IPS-20b (cell line): ENCODE measurements at regions not wholly inside any gene's neighbourhood (a gene's known extent, or its start where the extent isn't known, plus 50 kb on each side); places are given as distances from the start of the nearest gene placed in this dataset.

Experiments
- H3K27ac ChIP-seq: one replicate; pipeline ENCODE4 v1.5.1; 2013; ENCODE audit warnings: low read length
- H3K27me3 ChIP-seq: 2 replicates; pipeline ENCODE4 v1.6.1; 2013; ENCODE audit warnings: mild to moderate bottlenecking, low read length, inconsistent platforms; ENCODE audit not compliant: insufficient read depth
- H3K36me3 ChIP-seq: 2 replicates; pipeline ENCODE4 v1.6.1; 2013; ENCODE audit warnings: low read depth, mild to moderate bottlenecking, inconsistent platforms, low read length, moderate library complexity; ENCODE audit not compliant: insufficient read depth
- H3K4me1 ChIP-seq: 2 replicates; pipeline ENCODE4 v1.6.1; 2013; ENCODE audit warnings: mild to moderate bottlenecking, control low read depth, inconsistent platforms, low read length, moderate library complexity; ENCODE audit not compliant: insufficient read depth
- H3K4me3 ChIP-seq: 2 replicates; pipeline ENCODE4 v1.5.1; 2013; ENCODE audit warnings: mild to moderate bottlenecking, low read length, inconsistent platforms
- H3K9ac ChIP-seq: 2 replicates; pipeline ENCODE4 v1.6.1; 2013; ENCODE audit warnings: low read depth, mild to moderate bottlenecking, inconsistent platforms, low read length, moderate library complexity
- H3K9me3 ChIP-seq: 2 replicates; pipeline ENCODE4 v1.6.1; 2013; ENCODE audit warnings: mild to moderate bottlenecking, low read depth, low read length, inconsistent platforms; ENCODE audit not compliant: insufficient read depth

GRCh38 chr16:86437348-86437747 lies 73.0 kb upstream of the FOXF1 start:
- no peaks in the 10 kb centered on the region for H3K4me1 ChIP-seq
- no peak overlapping the region for H3K9ac ChIP-seq
- no peak overlapping the region for H3K27ac ChIP-seq
- no peaks in the 10 kb centered on the region for H3K9me3 ChIP-seq
- H3K27me3 ChIP-seq = peaks cover 20% of the 10 kb centered on the region; the same call in 1 of the 2 replicates
- no peaks in the 10 kb centered on the region for H3K36me3 ChIP-seq
- no peak overlapping the region for H3K4me3 ChIP-seq

GRCh38 chr16:86442703-86443102 lies 67.6 kb upstream of the FOXF1 start:
- Histone ChIP-seq H3K9me3 (no peaks in the 10 kb centered on the region), H3K27ac (no peak overlapping the region), H3K4me3 (no peak overlapping the region), H3K4me1 (no peaks in the 10 kb centered on the region), H3K36me3 (no peaks in the 10 kb centered on the region), H3K27me3 (peaks cover 4% of the 10 kb centered on the region; the same call in 1 of the 2 replicates), H3K9ac (no peak overlapping the region)

DNA sequence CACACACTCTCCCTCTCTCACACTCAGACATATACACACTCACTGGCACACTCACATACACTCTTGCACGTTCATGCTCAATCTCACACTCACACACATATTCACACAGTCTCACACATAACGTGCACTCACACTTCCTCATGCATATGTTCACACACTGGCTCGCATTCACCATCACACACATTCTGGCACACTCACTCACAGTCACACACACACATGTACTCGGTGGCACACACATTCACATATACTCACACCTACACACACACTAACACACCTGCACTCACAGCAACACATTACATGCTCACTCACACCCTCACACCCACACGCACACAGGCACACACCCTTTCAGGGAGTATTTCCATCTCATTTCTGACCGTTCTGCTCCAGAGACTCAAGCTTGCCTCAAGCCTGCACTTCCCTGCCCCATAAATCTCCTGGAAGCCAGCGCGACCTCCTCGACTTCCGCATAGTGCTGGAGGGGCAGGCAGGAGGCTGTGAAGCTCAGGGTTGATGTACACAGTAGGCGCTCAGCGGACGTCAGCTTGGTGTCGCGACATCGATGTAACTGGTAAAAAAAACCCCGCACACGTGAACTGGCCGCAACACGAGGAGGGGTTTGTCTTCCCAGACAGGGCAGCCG lies 66.7 kb upstream of the FOXF1 start:
- Histone ChIP-seq H3K4me3 (no peak overlapping the region), H3K36me3 (no peaks in the 10 kb centered on the region), H3K27ac (no peak overlapping the region), H3K9me3 (no peaks in the 10 kb centered on the region), H3K4me1 (no peaks in the 10 kb centered on the region), H3K9ac (no peak overlapping the region), H3K27me3 (no peaks in the 10 kb centered on the region)

DNA sequence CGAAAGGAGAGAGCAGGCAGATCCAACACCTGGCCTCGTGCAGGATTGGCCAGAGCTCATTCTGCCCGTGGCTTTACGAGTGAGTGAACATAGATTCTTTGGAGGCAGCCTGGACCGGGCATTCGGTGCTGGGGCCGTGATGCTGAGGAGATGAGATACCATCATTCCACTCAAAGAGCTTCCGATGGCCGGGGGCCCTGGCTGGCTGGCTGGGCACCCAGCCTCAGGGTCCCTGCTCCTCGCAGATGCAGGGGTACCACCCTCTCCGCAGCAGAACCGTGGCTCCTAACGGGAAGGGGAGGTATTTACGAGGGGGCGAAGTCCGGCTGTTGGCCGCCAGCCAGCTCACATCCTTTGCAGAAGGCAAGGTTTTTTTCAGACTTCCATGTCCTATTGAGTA lies 66.1 kb upstream of the FOXF1 start:
- Histone ChIP-seq H3K27ac (no peak overlapping the region), H3K27me3 (no peaks in the 10 kb centered on the region), H3K9ac (no peak overlapping the region), H3K4me3 (no peak overlapping the region), H3K4me1 (no peaks in the 10 kb centered on the region), H3K9me3 (no peaks in the 10 kb centered on the region), H3K36me3 (no peaks in the 10 kb centered on the region)

- H3K9ac ChIP-seq = no peak overlapping the region
- H3K9me3 ChIP-seq = no peaks in the 10 kb centered on the region
- H3K36me3 ChIP-seq = no peaks in the 10 kb centered on the region
- H3K4me3 ChIP-seq = no peak overlapping the region
- H3K27me3 ChIP-seq = no peaks in the 10 kb centered on the region
- no peaks in the 10 kb centered on the region for H3K4me1 ChIP-seq
- no peak overlapping the region for H3K27ac ChIP-seq
These were observed 65.7 kb upstream of the FOXF1 start for GRCh38 chr16:86444661-86445060.

GRCh38 chr16:86446279-86446678 lies 64.0 kb upstream of the FOXF1 start:
- Histone ChIP-seq H3K4me3 (no peak overlapping the region), H3K9ac (no peak overlapping the region), H3K9me3 (no peaks in the 10 kb centered on the region), H3K4me1 (no peaks in the 10 kb centered on the region), H3K27ac (no peak overlapping the region), H3K36me3 (no peaks in the 10 kb centered on the region), H3K27me3 (no peaks in the 10 kb centered on the region)

- no peaks in the 10 kb centered on the region for H3K9me3 ChIP-seq
- H3K9ac ChIP-seq = no peak overlapping the region
- H3K27me3 ChIP-seq = no peaks in the 10 kb centered on the region
- no peaks in the 10 kb centered on the region for H3K36me3 ChIP-seq
- H3K4me3 ChIP-seq = no peak overlapping the region
- H3K4me1 ChIP-seq = no peaks in the 10 kb centered on the region
- H3K27ac ChIP-seq = no peak overlapping the region
These were observed 63.1 kb upstream of the FOXF1 start for GRCh38 chr16:86447228-86447627.

DNA sequence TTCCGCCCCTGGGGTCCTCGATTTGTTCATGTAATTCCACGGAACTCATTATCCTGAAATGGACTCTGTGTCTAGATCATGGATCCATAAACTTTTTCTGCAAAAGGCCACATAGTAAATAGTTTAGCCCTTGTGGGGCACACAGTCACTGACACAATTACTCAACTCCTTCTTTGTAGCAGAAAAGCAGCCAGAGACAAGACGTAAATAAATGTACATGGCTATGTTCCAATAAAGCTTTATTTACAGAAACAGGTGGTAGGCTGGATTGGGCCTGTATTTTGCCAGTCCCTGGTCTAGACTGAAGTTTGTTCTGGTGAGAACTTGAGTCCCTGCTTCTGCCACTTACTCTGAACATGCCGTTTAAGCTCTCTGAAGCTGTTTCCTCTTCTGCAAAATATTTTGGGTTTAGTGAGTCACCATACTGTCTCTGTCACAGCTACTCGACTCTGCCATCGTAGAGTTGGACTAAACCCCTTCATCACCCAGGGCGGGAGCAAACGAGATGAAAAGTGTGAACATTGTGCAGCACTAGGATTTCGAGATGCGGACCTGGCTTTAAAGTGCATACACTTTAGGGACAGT lies 61.9 kb upstream of the FOXF1 start:
- Histone ChIP-seq H3K4me3 (no peak overlapping the region), H3K9ac (no peak overlapping the region), H3K4me1 (no peaks in the 10 kb centered on the region), H3K9me3 (no peaks in the 10 kb centered on the region), H3K27ac (no peak overlapping the region), H3K36me3 (no peaks in the 10 kb centered on the region), H3K27me3 (no peaks in the 10 kb centered on the region)

DNA sequence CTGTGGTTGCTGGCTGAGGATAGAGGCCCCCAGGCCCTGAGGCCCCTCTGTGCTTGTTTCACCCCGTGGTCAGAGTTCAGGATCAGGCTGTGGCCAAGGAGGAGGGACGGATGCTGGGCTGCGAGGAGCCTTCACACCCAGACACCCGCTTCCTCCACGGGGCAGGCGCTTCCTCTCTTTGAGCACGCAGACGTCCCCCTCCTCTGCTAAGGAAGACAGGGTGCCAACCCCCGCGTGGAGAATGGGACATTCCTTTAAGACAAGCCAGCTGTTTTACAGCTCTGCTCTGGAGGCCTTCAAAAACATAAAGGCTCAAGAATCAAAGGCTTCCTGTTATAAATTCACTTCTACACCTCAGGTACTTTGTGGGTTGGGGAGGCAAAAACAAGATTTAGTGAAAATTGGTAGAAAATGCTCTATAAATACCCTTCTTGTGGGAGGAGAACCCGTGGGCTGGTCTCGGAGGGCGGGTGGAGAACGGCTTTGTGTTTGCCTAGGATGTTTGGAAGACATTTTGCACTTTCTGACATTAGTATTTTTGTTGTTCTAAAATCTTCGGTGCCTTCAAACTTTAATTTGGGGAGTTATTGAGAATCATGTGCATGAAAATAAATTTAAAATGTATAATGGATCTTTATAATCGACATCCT lies 60.8 kb upstream of the FOXF1 start:
- Histone ChIP-seq H3K9me3 (no peaks in the 10 kb centered on the region), H3K27me3 (no peaks in the 10 kb centered on the region), H3K4me3 (no peak overlapping the region), H3K36me3 (no peaks in the 10 kb centered on the region), H3K4me1 (no peaks in the 10 kb centered on the region), H3K9ac (no peak overlapping the region), H3K27ac (no peak overlapping the region)

GRCh38 chr16:86450691-86451090 lies 59.6 kb upstream of the FOXF1 start:
- Histone ChIP-seq H3K27ac (no peak overlapping the region), H3K36me3 (no peaks in the 10 kb centered on the region), H3K9me3 (no peaks in the 10 kb centered on the region), H3K9ac (no peak overlapping the region), H3K27me3 (no peaks in the 10 kb centered on the region), H3K4me3 (no peak overlapping the region), H3K4me1 (no peaks in the 10 kb centered on the region)

GRCh38 chr16:86452451-86452850 lies 57.9 kb upstream of the FOXF1 start:
- H3K36me3 ChIP-seq = no peaks in the 10 kb centered on the region
- H3K4me1 ChIP-seq = no peaks in the 10 kb centered on the region
- H3K9me3 ChIP-seq = no peaks in the 10 kb centered on the region
- peaks cover 6% of the 10 kb centered on the region for H3K27me3 ChIP-seq
- no peak overlapping the region for H3K4me3 ChIP-seq
- H3K27ac ChIP-seq = no peak overlapping the region
- H3K9ac ChIP-seq = no peak overlapping the region

- H3K9me3 ChIP-seq = no peaks in the 10 kb centered on the region
- peaks cover 18% of the 10 kb centered on the region for H3K27me3 ChIP-seq
- H3K9ac ChIP-seq = no peak overlapping the region
- H3K27ac ChIP-seq = no peak overlapping the region
- H3K4me3 ChIP-seq = no peak overlapping the region
- no peaks in the 10 kb centered on the region for H3K4me1 ChIP-seq
- H3K36me3 ChIP-seq = no peaks in the 10 kb centered on the region
These were observed 55.2 kb upstream of the FOXF1 start for GRCh38 chr16:86455116-86455515.
